GM23248 (cell line): ENCODE measurements at regions not wholly inside any gene's neighbourhood (a gene's known extent, or its start where the extent isn't known, plus 50 kb on each side); places are given as distances from the start of the nearest gene placed in this dataset.

Experiments
- EZH2 ChIP-seq: fragments of 200-600 bp; sonication (generic); IDR thresholded peaks from 2 replicates; pipeline ENCODE4 v1.6.1; 2018; ENCODE audit warnings: antibody characterized with exemption, mild to moderate bottlenecking; ENCODE audit not compliant: insufficient read depth, poor library complexity, severe bottlenecking
- EZH2phosphoT487 ChIP-seq: fragments of 200-600 bp; sonication (generic); IDR thresholded peaks from 2 replicates; pipeline ENCODE4 v1.6.1; 2018; ENCODE audit warnings: antibody characterized with exemption, moderate library complexity, mild to moderate bottlenecking, low read depth; ENCODE audit not compliant: insufficient read depth

GRCh38 chr6:91782802-91783201 is 1195.9 kb upstream of the MAP3K7 start:
- no peak for TF ChIP-seq EZH2phosphoT487
- no peak for TF ChIP-seq EZH2
